ENCODE measurements at regions not wholly inside any gene's neighbourhood (a gene's known extent, or its start where the extent isn't known, plus 50 kb on each side); places are given as distances from the start of the nearest gene placed in this dataset.

DNA sequence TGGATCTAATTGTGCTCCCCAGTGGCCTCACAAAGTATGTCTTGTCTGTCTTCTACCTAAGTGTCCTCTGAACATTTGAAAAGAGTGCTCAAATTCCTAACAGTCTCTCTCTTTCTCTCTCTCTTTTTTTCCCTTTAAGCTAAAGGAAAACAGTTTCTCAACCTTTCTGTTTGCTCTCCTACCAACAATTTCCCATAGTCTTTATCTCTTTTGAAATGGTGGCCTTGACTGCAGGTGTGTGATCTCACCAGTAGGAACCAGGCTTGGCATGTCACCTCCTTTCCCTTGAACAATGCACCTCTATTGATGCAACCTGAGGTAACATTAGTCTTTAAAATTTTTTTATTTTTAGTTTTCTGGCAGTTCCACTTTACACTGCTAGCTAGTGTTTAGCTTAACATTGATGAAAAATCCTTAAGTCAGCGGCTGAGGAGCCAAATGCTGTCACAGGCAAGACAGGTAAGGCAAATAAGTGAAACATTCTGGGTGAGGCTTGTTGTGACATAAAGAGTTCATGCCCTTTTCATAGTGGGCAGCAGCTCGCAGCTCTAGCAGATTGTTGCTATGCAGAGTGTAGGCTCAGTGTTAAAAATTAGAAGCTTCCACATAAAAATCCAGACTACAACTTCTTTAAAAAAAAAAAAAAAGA is 273.4 kb downstream of the HAPSTR1 start:
- Histone ChIP-seq H3K36me3 (ENCODE audit: control insufficient read depth in 4 of 4, insufficient read depth in 4 of 4, low read length in 4 of 4) (no peaks in the 10 kb centered on the region), H3K9ac (ENCODE audit: insufficient read depth in 1 of 2, low read length in 2 of 2) (no peak overlapping the region), H3K4me3 (no peak overlapping the region), H3K9me3 (ENCODE audit: control insufficient read depth in 4 of 4, insufficient read depth in 3 of 4, low read length in 3 of 4) (no peaks in the 10 kb centered on the region), H3K27ac (ENCODE audit: low read depth in 1 of 2, low read length in 1 of 2) (no peak overlapping the region), H3K27me3 (ENCODE audit: control insufficient read depth in 3 of 3, insufficient read depth in 3 of 3, low read length in 2 of 3) (no peaks in the 10 kb centered on the region), H3K4me1 (ENCODE audit: control insufficient read depth in 5 of 5, insufficient read depth in 5 of 5, low read length in 5 of 5) (peaks cover 0 to 2% (median 0%) of the 10 kb centered on the region in 5 donors)
- WGBS, 2 donors = 58 to 78% methylated on average over 2 of the region's 2 CpGs
- DNase-seq (no peak), ATAC-seq (ENCODE audit: insufficient read depth, low FRiP score) (no peak)
- TF ChIP-seq CTCF (IDR thresholded peaks at IDR 0.05; ENCODE audit: control extremely low read depth, extremely low read depth) = no peak

GRCh38 chr16:9365370-9365728 is 273.9 kb downstream of the HAPSTR1 start:
- WGBS, 2 donors = 32 to 44% methylated on average over 1 of the region's 1 CpG
- Histone ChIP-seq H3K9me3 (ENCODE audit: control insufficient read depth in 4 of 4, insufficient read depth in 3 of 4, low read length in 3 of 4) (no peaks in the 10 kb centered on the region), H3K27me3 (ENCODE audit: control insufficient read depth in 3 of 3, insufficient read depth in 3 of 3, low read length in 2 of 3) (no peaks in the 10 kb centered on the region), H3K4me3 (no peak overlapping the region), H3K36me3 (ENCODE audit: control insufficient read depth in 4 of 4, insufficient read depth in 4 of 4, low read length in 4 of 4) (no peaks in the 10 kb centered on the region), H3K27ac (ENCODE audit: low read depth in 1 of 2, low read length in 1 of 2) (no peak overlapping the region), H3K4me1 (ENCODE audit: control insufficient read depth in 5 of 5, insufficient read depth in 5 of 5, low read length in 5 of 5) (peaks cover 0 to 2% (median 0%) of the 10 kb centered on the region in 5 donors), H3K9ac (ENCODE audit: insufficient read depth in 1 of 2, low read length in 2 of 2) (no peak overlapping the region)
- no peak for TF ChIP-seq CTCF (IDR thresholded peaks at IDR 0.05; ENCODE audit: control extremely low read depth, extremely low read depth)
- DNase-seq = peak in 2 of 3 donors; percentile 11 to 57
- peak; percentile 47 for ATAC-seq (ENCODE audit: insufficient read depth, low FRiP score)

DNA sequence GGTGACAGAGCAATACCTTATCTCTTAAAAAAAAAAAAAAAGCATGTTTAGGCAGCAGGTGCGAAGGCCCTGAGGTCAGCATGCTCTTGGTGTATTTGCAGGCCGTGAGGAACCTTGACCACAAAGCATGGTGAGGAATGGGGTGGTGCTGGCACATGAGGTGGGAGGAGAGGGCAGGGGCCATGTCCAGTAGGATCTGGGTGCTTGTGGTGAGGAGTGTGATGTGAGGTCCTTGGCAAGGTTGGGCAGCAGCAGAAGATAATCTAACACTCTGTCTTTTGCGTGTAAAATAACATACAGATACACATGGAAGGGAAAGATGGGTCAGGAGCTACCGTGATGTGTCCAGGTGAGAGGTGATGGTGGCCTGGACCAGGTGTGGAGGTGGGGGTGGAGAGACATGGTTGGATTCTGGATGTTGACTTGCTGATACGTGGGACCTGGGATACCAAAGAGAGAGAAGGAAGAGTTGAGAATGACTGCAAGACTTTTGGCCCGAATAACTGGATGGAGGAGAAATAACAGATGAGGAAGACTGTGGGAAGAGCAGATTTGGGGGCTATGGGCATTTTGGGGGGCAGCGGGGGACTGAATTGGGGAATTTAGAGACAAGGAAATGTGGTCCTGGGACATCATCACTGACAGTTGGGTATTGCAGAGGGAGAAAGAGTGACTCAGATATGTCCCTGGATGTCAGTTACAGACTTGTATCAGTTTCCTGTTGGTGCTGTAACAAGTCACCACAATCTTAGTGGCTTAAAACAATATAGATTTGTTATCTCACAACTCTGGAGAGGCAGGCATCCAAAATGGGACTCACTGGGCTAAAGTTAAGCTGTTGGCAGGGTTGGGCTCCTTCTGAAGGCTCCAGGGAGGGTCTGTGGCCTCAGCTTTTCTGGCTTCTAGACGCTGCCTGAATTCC is 274.9 kb downstream of the HAPSTR1 start:
- no peak overlapping the region for H3K4me3 ChIP-seq
- H3K27ac ChIP-seq (ENCODE audit: low read depth in 1 of 2, low read length in 1 of 2) = no peak overlapping the region
- no peak for TF ChIP-seq CTCF (IDR thresholded peaks at IDR 0.05; ENCODE audit: control extremely low read depth, extremely low read depth)
- no peaks in the 10 kb centered on the region for H3K36me3 ChIP-seq (ENCODE audit: control insufficient read depth in 4 of 4, insufficient read depth in 4 of 4, low read length in 4 of 4)
- ATAC-seq (ENCODE audit: insufficient read depth, low FRiP score) = no peak
- no peak for DNase-seq
- H3K4me1 ChIP-seq (ENCODE audit: control insufficient read depth in 5 of 5, insufficient read depth in 5 of 5, low read length in 5 of 5) = peaks cover 0 to 2% (median 0%) of the 10 kb centered on the region in 5 donors
- 88 to 92% methylated on average over 8 of the region's 8 CpGs for WGBS, 2 donors
- no peaks in the 10 kb centered on the region for H3K27me3 ChIP-seq (ENCODE audit: control insufficient read depth in 3 of 3, insufficient read depth in 3 of 3, low read length in 2 of 3)
- no peaks in the 10 kb centered on the region for H3K9me3 ChIP-seq (ENCODE audit: control insufficient read depth in 4 of 4, insufficient read depth in 3 of 4, low read length in 3 of 4)
- H3K9ac ChIP-seq (ENCODE audit: insufficient read depth in 1 of 2, low read length in 2 of 2) = no peak overlapping the region
